ENCODE measurements at regions not wholly inside any gene's neighbourhood (a gene's known extent, or its start where the extent isn't known, plus 50 kb on each side); places are given as distances from the start of the nearest gene placed in this dataset.

DNA sequence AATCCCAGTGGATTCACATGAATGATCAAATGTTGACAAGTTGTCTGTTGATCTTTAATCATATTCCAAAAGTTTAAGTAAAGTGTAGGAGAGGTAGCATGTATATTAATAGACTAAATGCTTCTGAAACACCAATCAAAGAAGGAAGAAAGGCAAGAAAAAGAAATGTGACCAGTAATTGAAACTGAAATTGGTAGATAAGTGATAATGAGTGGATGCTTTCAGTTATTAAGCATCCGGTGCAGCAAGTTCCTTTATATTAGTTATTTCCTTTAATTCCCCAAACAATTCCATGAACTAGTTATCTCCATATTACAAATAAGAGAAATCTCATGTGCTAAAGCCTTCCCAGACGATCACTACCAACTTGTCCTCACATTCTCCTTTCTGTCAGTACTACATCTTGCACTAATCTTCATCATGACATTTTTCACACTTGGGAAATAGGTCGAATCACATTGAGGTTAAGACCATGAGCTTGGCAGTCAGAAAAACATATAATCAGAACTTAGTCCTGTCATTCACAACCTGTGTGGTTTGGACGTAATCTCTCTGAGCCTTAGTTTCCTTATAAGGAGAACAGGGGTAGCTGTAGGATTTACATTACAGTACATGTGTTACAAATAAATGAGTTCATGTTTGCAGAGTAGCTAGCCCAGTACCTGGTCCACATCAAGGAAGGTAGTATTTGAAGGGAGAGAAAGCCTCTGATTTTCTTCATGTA lies 182.1 kb downstream of the NOL4 start:
- no peaks in the 10 kb centered on the region for H3K4me1 ChIP-seq (ENCODE audit: insufficient read depth, low read length)
- FAIRE-seq (no peak), DNase-seq (ENCODE audit: low read depth) (no peak)
- TF ChIP-seq, protein P1, sequence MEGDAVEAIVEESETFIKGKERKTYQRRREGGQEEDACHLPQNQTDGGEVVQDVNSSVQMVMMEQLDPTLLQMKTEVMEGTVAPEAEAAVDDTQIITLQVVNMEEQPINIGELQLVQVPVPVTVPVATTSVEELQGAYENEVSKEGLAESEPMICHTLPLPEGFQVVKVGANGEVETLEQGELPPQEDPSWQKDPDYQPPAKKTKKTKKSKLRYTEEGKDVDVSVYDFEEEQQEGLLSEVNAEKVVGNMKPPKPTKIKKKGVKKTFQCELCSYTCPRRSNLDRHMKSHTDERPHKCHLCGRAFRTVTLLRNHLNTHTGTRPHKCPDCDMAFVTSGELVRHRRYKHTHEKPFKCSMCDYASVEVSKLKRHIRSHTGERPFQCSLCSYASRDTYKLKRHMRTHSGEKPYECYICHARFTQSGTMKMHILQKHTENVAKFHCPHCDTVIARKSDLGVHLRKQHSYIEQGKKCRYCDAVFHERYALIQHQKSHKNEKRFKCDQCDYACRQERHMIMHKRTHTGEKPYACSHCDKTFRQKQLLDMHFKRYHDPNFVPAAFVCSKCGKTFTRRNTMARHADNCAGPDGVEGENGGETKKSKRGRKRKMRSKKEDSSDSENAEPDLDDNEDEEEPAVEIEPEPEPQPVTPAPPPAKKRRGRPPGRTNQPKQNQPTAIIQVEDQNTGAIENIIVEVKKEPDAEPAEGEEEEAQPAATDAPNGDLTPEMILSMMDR (IDR thresholded peaks at IDR 0.05; ENCODE audit: insufficient read depth, low read depth, low read length): no peak
- no peak for TF ChIP-seq EZH2 (IDR thresholded peaks at IDR 0.05; ENCODE audit: insufficient read depth, low read length)
- no peaks in the 10 kb centered on the region for H3K9me3 ChIP-seq (ENCODE audit: insufficient read depth, low read depth, low read length)
- no peak overlapping the region for H3K4me3 Mint-ChIP-seq (ENCODE audit: unreplicated experiment)
- H3K4me1 Mint-ChIP-seq (ENCODE audit: low read depth, unreplicated experiment): peaks cover 2% of the 10 kb centered on the region
- no peaks in the 10 kb centered on the region for H3K9me3 Mint-ChIP-seq (ENCODE audit: unreplicated experiment)
- H3K36me3 Mint-ChIP-seq (ENCODE audit: low read depth, unreplicated experiment): no peaks in the 10 kb centered on the region
- H2AFZ ChIP-seq (ENCODE audit: low read depth, low read length): no peak overlapping the region
- H3K9ac ChIP-seq (ENCODE audit: low read length): no peak overlapping the region
- no peaks in the 10 kb centered on the region for H3K27me3 ChIP-seq (ENCODE audit: insufficient read depth, low read length)
- no peak overlapping the region for H3K4me2 ChIP-seq (ENCODE audit: low read length)
- no peaks in the 10 kb centered on the region for H3K79me2 ChIP-seq (ENCODE audit: insufficient read depth, low read length)
- no peaks in the 10 kb centered on the region for H3K36me3 ChIP-seq (ENCODE audit: insufficient read depth, low read length)
- no peak overlapping the region for H3K4me3 ChIP-seq (ENCODE audit: insufficient read depth, low read depth, low read length)
- H3K27ac ChIP-seq (ENCODE audit: low read depth, low read length): no peak overlapping the region
- no peak overlapping the region for H3K27ac Mint-ChIP-seq (ENCODE audit: unreplicated experiment)
- no peaks in the 10 kb centered on the region for H4K20me1 ChIP-seq (ENCODE audit: insufficient read depth, low read length)
- no peaks in the 10 kb centered on the region for H3K27me3 Mint-ChIP-seq (ENCODE audit: low read depth, unreplicated experiment)

DNA sequence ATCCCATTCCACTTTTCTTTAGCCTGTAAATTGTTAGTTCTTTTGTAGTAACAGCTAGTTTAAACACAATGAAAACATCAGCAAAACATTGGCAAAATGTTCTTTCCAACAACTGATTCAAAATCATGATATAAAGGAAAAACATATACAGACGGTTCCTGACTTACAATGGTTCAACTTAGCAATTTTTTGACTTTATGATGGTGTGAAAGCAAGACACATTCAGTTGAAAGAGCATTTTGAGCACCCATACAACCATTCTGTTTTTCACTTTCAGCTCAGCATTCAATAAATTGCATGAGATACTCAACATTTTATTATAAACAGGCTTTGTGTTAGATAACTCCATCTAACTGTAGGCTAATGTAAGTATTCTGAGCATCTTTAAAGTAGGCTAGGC lies 185.1 kb downstream of the NOL4 start:
- Histone ChIP-seq H4K20me1 (ENCODE audit: insufficient read depth, low read length) (no peaks in the 10 kb centered on the region), H3K9me3 (ENCODE audit: insufficient read depth, low read depth, low read length) (no peaks in the 10 kb centered on the region), H3K4me3 (ENCODE audit: insufficient read depth, low read depth, low read length) (no peak overlapping the region), H2AFZ (ENCODE audit: low read depth, low read length) (no peak overlapping the region), H3K27me3 (ENCODE audit: insufficient read depth, low read length) (no peaks in the 10 kb centered on the region), H3K36me3 (ENCODE audit: insufficient read depth, low read length) (no peaks in the 10 kb centered on the region), H3K79me2 (ENCODE audit: insufficient read depth, low read length) (no peaks in the 10 kb centered on the region), H3K4me2 (ENCODE audit: low read length) (peak overlapping the region; percentile 11), H3K9ac (ENCODE audit: low read length) (no peak overlapping the region), H3K27ac (ENCODE audit: low read depth, low read length) (no peak overlapping the region), H3K4me1 (ENCODE audit: insufficient read depth, low read length) (no peaks in the 10 kb centered on the region)
- H3K36me3 Mint-ChIP-seq (ENCODE audit: low read depth, unreplicated experiment): no peaks in the 10 kb centered on the region
- H3K4me1 Mint-ChIP-seq (ENCODE audit: low read depth, unreplicated experiment): peaks cover 2% of the 10 kb centered on the region
- TF ChIP-seq EZH2 (IDR thresholded peaks at IDR 0.05; ENCODE audit: insufficient read depth, low read length): no peak
- TF ChIP-seq, protein P1 (IDR thresholded peaks at IDR 0.05; ENCODE audit: insufficient read depth, low read depth, low read length): no peak
- H3K27ac Mint-ChIP-seq (ENCODE audit: unreplicated experiment): no peak overlapping the region
- H3K9me3 Mint-ChIP-seq (ENCODE audit: unreplicated experiment): no peaks in the 10 kb centered on the region
- DNase-seq (ENCODE audit: low read depth) (no peak), FAIRE-seq (no peak)
- H3K4me3 Mint-ChIP-seq (ENCODE audit: unreplicated experiment): no peak overlapping the region
- H3K27me3 Mint-ChIP-seq (ENCODE audit: low read depth, unreplicated experiment): no peaks in the 10 kb centered on the region

DNA sequence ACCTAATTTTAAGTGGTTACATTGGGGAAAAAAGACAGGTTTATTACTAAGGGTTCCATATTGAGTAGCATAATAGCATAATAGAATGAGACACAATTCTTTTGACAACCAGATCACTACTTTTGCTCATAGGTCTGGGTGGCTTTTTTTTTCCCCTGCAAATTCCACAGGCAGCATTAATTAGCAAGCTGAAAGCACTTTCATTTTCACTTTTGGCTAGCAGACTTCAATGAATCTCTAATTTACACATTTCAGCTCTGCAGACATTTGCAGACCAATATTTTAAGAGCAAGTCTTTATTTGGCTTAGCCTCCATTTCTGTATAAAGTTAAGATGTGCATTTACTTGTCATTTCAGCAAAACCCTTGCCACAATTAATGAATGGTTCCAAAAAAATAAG lies 185.5 kb downstream of the NOL4 start:
- no peak overlapping the region for H3K27ac ChIP-seq (ENCODE audit: low read depth, low read length)
- H3K4me2 ChIP-seq (ENCODE audit: low read length): peak overlapping the region; percentile 11
- no peak overlapping the region for H3K4me3 ChIP-seq (ENCODE audit: insufficient read depth, low read depth, low read length)
- no peaks in the 10 kb centered on the region for H3K27me3 ChIP-seq (ENCODE audit: insufficient read depth, low read length)
- DNase-seq (ENCODE audit: low read depth) (no peak), FAIRE-seq (no peak)
- Mint-ChIP-seq H3K27ac (ENCODE audit: unreplicated experiment) (no peak overlapping the region), H3K27me3 (ENCODE audit: low read depth, unreplicated experiment) (no peaks in the 10 kb centered on the region), H3K4me3 (ENCODE audit: unreplicated experiment) (no peak overlapping the region), H3K36me3 (ENCODE audit: low read depth, unreplicated experiment) (no peaks in the 10 kb centered on the region), H3K9me3 (ENCODE audit: unreplicated experiment) (peaks cover under 1% of the 10 kb centered on the region), H3K4me1 (ENCODE audit: low read depth, unreplicated experiment) (peaks cover 2% of the 10 kb centered on the region)
- H4K20me1 ChIP-seq (ENCODE audit: insufficient read depth, low read length): no peaks in the 10 kb centered on the region
- H3K9ac ChIP-seq (ENCODE audit: low read length): no peak overlapping the region
- no peaks in the 10 kb centered on the region for H3K9me3 ChIP-seq (ENCODE audit: insufficient read depth, low read depth, low read length)
- H3K79me2 ChIP-seq (ENCODE audit: insufficient read depth, low read length): no peaks in the 10 kb centered on the region
- H3K4me1 ChIP-seq (ENCODE audit: insufficient read depth, low read length): no peaks in the 10 kb centered on the region
- no peaks in the 10 kb centered on the region for H3K36me3 ChIP-seq (ENCODE audit: insufficient read depth, low read length)
- H2AFZ ChIP-seq (ENCODE audit: low read depth, low read length): no peak overlapping the region
- no peak for TF ChIP-seq EZH2 (IDR thresholded peaks at IDR 0.05; ENCODE audit: insufficient read depth, low read length)
- TF ChIP-seq, protein P1 (IDR thresholded peaks at IDR 0.05; ENCODE audit: insufficient read depth, low read depth, low read length): no peak

Data from astrocyte (in vitro differentiated cells and primary cell).